HTR-8/SVneo (cell line): ENCODE measurements at regions not wholly inside any gene's neighbourhood (a gene's known extent, or its start where the extent isn't known, plus 50 kb on each side); places are given as distances from the start of the nearest gene placed in this dataset.

Source experiments
- DNase-seq: peaks from one replicate; pipeline ENCODE4 v3.0.0; 2011; ENCODE audit warnings: low spot score, mixed read lengths; ENCODE audit not compliant: insufficient read length
- FAIRE-seq: peaks from 2 replicates; lab custom pipeline; 2011; peaks lifted over from hg19 to GRCh38; lab: Jason Lieb, UNC

DNA sequence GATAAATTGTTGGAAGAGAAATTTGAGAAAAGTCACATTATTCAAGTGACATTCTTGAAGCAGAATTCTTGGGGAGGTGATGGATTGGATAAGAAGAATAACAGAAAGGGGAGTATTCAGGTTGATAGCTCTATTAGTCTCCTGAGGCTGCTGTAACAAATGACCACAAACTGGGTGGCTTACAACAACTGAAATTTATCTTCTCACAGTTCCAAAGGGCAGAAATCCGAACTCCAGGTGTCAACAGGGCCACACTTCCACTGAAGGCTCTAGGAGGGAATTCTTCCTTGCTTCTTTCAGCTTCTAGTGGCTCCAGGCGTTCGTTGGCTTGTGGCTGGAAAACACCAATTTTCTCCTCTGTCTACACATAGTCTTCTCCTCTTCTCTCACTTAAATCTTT lies 99.8 kb downstream of the TES start:
- FAIRE-seq: no peak

DNA sequence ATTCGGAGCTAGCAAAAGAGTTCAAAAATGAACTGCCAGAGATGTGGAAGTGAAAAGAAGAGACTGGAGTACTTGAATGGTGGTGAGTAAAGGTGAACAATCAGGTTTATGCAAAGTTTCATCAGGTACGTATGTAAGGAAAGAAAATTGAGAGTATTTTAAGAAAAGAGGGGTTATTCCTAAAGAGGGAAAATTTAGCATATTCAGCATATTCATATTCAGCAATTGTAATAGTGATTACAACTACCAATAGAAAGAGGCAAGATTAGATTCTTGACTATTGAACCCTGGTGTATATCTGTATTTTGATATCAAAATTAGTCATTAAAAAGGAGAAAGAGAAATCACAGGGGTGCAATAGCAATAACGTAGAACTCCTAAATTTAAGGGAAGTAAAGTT lies 100.9 kb downstream of the TES start:
- DNase-seq: no peak
- FAIRE-seq: no peak

More for the DNA sequence above, 99.8 kb downstream of the TES start:
- no peak for DNase-seq

DNA sequence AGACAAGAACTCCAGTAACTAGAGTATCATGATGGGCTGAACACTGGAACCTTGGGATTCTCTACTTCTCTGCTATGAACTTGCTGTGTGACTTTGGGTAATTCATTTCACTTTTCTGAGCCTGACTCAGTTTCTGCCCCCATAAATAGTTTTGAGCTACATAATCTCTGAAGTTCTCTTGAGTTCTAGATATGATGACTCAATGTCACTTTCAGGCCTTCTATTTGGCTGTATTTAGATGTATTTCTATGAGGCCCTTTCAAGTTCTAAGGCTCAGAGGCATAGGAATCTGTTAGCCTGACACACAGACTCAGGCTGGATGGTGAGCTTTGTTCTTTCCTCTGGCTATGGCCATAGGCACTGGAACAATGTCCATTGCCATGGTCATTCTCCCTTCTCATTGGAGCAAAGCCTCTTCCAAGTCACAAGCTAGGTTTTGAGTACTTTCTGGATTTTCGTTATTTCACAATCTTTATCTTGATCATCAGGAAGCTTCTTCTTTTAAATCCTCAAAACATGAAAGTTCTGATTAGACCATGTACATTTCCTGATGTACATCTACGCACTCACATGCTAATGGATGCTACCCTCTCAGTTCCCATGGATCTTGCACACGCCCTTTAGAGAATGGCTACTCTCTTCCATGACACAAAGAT lies 101.6 kb downstream of the TES start:
- no peak for DNase-seq
- FAIRE-seq: no peak

DNA sequence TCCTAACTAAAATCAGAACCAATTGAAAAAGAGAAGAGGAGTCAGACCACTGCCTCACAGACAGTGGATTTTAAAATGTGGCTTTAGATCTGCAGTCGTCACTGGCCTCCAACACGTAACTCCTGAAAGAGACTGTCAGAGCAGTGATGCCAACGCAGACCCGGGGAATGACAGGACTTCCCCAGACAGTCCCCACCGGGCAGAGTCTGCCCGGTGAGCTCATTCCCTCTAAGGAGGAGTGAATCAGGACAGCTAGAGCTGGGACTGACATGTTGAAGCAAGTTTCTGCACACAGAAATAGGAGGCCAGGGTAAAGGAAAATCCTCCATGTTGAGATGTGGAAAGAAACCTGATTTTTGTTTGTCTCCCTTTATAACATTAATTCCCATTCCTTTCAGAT lies 105.0 kb downstream of the TES start:
- FAIRE-seq: no peak
- DNase-seq: peak; percentile 30

DNA sequence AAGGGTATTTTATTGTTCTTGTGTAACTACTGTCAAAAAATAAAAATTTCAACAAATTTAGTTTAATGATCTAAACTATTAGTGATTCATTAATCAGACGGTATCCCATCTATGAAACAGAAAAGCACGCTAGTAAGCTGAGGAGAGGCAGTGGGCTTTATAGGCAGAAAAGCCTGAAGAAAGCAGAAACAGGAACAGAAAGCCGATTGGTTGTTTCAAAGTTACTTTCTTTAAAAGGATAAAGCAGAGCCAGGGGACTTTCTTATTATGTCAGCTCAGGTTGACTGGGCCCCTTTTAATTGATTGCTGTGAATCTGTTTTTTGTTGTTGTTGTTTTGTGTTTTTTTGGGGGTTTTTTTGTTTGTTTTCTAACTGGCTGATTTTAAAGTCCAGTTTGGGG lies 105.5 kb downstream of the TES start:
- DNase-seq (no peak), FAIRE-seq (no peak)

DNA sequence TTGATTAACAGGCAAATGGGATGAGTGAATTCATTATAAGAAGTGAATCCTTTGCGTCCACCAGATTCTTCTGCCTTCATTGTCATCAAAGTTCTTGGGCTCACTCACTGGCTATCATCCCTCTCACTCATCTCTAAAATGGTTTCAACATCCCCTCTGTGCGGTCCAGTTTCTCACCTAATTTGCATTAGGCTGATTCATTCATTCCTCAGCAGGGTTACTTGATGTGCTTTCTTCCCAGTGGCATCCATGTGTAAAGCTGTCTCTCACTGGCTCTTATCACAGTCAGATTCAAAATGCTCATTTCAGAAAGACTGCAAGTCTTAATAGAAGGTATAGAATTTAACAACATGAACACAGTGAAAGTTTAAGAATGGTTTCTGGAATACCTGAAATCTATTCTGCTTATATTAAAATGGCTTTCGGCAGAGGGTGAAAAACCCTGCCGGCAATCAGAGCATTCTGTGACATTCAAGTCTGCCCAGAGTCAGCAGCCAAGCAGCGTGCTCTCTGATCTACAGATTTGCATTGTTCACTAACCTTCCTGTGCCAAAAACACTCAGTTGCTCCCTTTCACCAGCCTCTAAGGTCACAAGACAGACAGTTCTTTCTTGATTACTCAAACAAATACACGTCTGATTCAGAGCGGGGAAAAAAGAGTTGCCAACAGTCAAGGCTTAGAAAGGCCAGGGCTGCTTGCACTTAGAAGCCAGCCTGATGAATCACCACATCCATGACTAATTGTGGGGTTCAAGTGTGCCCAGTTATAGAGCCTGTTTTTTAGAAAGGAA lies 106.7 kb downstream of the TES start:
- peak; percentile 33 for DNase-seq
- no peak for FAIRE-seq

DNA sequence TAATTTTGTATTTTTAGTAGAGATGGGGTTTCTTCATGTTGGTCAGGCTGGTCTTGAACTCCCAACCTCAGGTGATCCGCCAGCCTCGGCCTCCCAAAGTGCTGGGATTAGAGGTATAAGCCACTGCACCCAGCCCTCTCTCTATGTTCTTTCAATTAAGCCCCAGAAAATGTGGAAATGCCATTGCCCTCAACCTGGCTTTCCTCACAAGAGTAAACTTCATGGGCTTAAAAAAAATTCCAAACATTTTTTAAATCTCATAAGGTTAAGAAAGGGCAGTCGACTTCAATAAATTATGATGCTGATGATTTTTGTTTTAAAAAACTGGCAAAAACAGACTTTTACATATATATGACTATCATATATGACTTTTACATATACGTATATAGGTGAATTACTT lies 107.6 kb downstream of the TES start:
- DNase-seq (no peak), FAIRE-seq (no peak)

DNA sequence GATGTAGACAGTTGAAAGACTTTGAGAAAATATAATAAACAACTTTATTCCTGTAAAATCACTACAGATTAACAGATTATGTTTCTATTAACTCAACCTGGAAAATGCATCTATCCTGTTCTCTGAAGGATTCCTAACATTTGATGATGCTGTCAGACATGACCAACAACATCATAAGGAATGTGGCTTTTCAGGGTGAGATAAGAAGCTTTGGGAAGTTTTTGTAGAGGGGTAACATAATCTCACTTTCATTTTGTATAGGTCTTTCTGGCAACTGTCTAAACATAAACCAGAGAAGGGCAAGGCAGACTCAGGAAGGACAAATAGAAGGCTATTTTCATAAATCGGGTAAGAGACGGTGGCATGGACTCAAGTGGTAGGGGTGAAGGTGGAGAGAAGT lies 112.2 kb downstream of the TES start:
- no peak for FAIRE-seq
- no peak for DNase-seq

DNA sequence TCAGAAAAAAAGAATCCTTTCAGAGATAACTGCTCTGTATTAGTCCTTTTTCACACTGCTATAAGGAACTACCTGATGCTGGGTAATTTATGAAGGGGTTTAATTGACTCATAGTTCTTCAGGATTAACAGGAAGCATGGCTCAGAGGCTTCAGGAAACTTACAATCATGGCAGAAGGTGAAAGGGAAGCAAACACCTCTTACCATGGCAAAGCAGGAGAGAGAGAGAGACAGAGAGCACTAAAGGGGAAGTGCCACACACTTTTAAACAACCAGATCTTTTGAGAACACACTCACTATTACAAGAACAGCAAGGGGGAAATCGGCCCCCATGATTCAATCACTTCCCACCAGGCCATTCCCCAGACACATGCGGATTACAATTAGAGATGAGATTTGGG lies 114.2 kb downstream of the TES start:
- no peak for FAIRE-seq

DNA sequence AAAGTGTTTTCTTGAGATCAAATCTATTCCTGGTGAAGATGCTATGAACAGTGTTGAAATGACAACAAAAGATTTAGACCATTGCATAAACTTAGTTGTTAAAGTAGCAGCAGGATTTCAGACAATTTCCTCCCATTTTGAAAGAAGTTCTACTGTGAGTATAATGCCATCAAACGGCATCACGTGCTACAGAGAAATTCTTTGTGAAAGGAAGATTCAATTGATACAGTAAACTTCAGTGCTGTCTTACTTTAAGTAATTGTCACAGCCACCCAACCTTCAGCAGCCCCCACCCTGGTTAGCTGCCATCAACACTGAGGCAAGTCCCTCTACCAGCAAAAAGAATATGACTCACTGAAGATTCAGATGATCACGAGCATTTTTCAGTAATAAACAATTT lies 115.2 kb downstream of the TES start:
- FAIRE-seq: no peak
- DNase-seq: no peak

More for the DNA sequence above, 114.2 kb downstream of the TES start:
- no peak for DNase-seq

DNA sequence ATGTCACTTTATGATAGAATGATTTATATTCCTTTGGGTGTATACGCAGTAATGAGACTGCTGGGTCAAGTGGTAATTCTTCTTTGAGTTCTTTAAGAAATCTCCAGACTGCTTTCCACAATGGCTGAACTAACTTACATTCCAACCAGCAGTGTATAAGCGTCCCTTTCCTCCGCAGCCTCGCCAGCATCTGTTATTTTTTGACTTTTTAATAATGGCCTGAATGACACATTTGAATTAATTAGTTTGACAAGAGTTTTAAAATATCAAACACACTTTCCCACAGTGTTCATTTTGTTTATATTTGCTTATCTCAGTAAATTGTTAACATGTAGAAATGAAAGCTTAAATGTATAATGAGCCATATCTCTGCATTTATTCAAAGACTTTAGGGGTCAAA lies 116.8 kb downstream of the TES start:
- FAIRE-seq (no peak), DNase-seq (no peak)

DNA sequence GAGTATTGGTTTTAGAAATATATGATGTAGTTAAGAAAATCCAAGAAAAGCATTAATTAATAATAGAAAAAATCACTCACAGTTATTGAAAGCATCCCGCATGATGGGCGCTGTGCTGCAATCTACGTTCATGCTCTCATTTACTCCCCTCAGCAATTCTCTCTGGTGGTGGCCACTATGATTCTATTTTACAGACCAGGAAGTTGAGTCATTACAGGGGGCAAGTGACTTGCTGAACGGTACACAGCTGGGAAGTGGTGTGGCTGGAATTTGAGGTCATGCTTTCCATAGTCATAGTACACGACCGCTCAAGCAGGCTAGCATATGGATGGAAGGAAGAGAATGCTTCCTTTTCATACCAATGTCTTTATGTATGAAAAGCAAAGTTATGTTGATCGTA lies 117.4 kb downstream of the TES start:
- no peak for FAIRE-seq
- DNase-seq: peak; percentile 10

DNA sequence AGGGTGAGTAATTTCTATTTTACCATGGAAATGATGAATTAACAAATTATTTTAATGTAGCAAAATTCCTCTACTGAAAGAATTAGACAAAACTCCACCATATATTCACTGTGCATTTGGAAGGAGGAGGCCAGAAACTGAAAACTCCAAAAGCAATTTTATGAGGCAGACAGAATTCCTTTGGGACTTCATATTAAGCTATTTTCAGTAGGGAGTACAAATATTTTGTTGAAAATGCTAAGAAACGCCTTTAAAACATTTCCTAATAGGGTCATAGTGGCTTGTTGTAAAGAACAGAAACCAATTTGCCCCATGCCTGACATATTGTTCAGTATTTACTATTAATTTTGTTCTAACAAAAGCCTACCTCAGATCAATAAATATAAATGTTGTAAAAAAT lies 117.8 kb downstream of the TES start:
- no peak for FAIRE-seq
- DNase-seq: no peak

DNA sequence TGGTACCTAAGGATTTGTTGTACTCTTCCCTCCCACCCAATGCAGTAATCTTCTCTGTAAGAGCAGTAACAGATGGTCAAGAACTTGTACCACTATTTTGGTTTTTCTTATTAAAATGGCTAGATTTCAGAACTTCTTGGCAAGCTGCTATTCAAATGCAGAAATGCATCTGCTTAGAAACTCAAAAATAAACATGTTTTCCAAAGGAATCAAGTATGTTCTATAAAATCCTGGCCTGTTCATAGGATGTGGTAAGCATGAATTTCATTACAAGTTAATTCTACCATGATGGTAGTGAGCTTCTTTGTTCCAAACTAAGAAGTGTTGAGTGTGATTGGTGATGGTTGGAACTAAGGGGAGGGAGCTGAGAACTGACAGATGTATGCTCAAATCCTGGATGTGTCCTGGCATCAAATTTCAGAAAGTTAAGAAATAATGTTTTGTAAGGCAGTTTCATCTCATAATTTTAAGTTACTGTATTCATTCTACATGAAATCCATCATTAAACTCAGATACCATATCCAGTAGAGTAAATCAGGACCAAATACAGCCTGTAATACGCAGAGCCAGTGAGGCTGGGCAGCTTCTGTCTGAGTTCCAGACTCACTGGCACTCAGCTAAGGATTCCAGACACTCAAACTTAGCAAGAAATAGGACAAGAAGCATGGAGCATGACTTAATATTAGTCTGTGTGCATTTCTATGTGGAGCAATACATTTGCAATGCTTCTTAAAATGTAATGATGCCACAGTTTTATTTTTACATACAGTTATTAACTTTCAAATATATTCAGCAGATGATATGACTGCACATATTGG lies 119.6 kb downstream of the TES start:
- FAIRE-seq (no peak), DNase-seq (no peak)

DNA sequence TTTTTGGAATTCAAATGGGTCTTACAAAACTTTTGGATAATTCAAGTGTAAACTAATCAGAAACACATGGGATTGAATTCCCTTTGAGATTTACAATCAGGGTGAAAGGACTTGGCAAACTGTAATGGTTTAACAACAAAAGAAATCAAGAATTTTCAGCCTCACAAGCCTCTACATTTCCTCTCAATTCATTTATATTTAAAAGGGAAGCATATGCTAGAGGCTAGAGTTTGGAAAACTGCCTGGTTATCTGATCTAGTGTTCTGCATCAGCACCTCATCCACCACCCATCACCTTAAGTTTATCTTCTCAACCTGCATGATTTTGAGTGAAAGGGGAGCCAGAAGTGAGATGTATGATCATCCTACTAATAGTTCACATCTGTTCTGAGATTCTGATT lies 120.7 kb downstream of the TES start:
- FAIRE-seq: no peak
- no peak for DNase-seq

DNA sequence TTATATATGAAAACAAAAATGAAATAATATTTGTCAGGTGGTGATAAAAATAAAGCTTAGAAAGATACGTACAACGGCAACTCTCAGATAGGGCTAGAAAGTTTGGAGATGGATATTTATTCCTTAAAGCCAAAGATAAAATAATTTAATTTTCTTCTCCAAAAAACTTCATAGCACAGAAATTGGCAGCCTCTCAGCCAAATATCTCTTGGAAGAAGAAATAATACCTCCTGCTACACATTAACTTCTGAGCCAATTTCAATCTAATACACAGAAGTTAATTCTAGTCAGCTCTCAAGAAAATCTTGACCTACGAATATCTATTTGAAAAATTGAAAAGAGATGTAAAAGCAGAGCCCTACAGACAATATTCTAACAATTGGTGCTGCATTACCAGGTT lies 122.4 kb downstream of the TES start:
- FAIRE-seq (no peak), DNase-seq (no peak)

DNA sequence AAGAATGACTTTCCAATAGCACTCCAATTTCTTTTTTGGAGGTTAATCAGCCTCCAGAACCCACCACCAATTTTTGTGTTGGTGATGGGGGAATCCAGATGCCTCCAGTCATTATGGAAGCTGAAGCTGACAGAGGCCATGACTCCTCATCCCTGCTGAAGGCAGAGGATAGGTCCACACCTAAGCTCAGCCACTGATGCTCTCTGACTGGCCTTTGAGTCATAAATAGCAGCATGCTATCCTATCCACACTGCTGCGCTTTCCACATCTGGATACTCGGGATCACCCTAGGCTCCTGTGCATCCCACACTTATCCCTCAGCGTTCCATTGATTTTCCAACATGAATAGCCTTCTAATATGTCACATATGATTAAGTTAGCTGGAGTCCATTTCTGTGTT lies 124.2 kb downstream of the TES start:
- DNase-seq (no peak), FAIRE-seq (no peak)

DNA sequence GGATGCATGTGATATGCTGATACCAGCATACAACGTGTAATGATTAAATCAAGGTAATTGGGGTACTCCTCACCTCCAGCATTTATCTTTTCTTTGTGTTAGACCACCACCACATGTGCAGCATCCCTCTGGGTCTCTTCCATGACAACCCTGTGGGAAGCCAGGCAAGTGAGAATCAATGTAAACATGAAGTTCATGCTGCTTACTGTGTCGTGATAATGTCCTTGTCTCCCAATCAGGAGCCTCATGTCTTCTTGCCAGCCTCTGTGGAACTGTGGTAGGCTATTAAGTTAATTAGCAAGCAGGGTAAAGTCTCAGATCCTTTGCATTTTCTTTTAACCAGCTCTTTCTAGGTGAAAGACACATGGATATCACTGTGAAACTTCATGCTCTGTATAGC lies 126.7 kb downstream of the TES start:
- FAIRE-seq: no peak
- no peak for DNase-seq

DNA sequence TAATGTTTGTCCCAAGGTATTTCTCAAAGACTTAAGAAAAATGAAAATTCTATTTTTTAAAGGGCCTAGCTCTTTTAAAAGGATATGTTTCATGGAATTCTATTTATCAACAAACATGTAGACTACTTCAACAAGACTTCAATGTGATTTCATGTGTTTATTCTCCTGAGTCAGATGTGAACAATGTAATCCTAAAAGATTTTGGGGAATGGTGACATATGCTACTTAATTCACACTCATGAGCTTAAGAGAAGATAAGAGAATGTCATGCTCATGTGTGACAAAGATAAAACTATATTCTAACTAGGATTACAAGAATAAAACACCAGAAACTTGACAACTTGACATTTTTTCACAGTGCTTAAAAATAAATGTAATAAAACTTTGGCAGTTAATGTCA lies 127.5 kb downstream of the TES start:
- FAIRE-seq (no peak), DNase-seq (no peak)

DNA sequence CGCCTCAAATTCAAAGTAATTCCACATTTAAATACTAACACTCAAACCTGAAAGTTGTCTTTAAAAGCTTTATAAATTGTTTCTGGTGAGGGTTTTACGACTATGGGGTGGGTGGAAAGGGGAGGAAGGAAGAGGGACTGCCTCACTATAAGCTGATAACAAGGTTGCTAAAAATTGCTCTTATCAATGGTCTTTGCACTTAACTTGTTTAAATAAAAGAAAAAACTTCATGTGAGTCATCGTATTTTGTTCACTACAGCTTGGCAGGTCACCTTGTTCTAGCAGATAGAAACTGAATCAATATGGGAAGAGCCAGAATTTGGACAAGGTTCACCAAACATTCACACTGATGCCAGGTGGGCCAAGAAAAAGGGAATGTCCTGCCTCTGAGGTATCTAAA lies 129.2 kb downstream of the TES start:
- no peak for FAIRE-seq
- no peak for DNase-seq

DNA sequence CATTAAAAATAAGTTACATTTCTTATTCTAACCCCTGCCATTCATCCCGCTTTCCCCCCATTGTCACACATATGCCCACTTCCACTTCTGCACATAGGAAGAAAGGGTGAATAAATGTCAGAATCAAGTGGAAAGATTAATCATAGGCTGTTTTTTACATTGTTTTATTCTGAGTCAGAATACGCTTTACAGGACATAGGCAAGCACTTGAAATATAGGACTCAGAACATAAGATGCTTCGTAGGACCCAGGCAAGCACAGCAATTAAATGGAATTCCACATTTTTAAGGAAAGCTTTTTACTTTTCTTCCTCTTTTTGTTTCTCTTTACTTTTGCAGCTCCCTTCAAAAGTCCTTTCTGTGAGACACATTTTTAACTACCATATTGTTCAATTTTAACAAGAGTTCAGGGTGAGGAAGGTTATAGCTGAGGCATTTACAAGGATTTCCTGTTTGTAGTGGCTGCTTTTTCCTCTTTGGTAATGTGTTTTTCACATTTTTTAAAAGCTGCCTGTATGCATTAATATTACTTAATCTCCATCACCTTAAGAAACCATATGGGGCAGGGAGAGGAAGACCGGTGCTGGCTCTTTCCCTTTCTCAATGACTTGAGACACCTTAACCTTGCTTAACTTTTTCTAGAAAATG lies 130.0 kb downstream of the TES start:
- no peak for DNase-seq
- FAIRE-seq: no peak
